ENCODE measurements at regions not wholly inside any gene's neighbourhood (a gene's known extent, or its start where the extent isn't known, plus 50 kb on each side); places are given as distances from the start of the nearest gene placed in this dataset.
"Not testable (repeated sequence)": the region's sequence is repeated elsewhere in the genome, so short reads cannot be mapped to it uniquely, and the experiment has no call there.

DNA sequence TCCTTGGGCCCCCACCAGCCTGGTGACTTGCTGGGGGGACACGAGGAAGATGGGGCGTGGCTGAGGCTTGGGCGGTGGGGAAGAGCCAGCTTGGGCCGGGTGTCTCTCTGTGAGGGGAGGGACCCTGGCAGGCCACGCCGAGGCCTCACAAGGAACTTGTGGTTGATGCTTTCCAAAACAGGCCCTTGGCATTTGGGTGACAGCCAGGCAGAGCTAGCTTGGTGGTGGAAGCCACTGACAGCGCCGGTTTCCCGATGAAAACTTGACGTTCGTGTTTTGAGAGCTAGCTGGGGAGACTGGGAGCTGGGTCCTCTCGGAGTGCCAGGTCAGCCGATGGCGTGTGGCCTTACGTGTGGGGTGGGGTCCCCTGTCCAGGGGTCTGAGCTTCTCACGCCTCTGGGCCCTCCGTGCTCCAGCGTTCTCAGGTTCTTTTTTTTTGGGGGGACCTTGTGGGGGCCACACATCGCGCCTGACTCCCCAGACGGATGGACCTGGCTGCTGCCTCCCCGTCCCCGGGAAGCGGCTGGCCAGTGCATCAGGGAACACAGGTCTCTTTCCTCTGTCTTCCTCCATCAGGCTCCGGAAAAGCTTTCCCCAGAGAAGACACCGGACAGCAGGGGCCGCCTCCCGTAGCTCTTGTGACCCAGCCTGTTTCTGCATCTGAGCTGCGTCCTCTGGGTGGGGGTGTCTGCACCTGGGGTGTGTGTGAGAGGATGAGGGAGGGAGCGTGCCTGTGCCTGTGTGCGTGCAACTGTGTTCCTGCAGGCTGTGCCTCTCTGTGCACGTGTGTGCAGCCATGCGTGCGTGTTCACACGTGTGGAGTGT lies 129.3 kb upstream of the LPCAT1 start:
- no peak for TF ChIP-seq GATA1 (IDR thresholded peaks at IDR 0.05; ENCODE audit: low read depth, low read length)
- no peak for TF ChIP-seq POLR2A (IDR thresholded peaks at IDR 0.05; ENCODE audit: low read length)
- no peak for DNase-seq

DNA sequence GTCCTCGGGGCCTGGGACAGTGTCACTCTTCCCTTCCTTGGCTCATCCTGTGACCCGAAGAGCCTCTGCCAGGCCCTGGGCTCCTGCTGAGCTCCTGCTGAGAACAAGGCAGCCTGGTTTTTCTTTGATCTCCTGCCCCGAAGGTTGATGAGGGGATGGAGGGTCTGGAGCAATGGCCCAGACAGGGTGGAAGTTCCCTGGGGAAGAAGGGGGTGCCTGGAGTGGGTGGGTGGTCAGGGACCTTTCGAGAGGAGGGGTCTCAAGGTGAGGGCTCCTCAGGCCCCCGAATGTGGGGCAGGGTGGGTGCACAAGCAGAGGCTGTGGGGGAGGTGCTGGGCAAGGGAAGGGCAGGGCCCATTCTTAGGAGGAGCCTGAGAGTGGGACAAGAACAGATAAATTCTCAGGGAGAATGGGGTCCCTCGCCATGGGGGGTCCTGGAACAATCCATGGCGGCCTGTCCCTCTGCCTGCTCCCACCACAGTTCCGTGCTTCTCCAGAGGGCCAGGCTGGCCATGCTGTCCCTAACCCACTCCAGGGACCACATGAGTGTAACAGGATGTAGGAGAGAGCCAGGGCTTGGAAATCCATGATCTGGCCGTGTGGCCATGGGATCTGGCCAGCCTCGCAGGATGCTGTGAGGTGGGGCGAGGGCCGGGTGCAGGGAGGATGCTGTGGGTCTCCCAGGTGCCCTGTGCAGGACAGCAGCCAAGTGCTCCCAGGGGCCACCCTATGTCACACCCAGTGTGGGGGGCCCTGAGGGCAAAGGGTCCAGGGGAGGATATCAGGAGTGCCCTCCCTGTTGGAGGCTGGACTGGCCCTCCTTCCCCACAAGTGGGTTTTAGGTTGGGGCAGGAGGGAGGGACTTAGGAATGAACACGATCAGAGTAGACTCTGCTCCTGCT lies 128.5 kb upstream of the LPCAT1 start:
- TF ChIP-seq GATA1 (IDR thresholded peaks at IDR 0.05; ENCODE audit: low read depth, low read length), result no peak
- no peak for TF ChIP-seq POLR2A (IDR thresholded peaks at IDR 0.05; ENCODE audit: low read length)
- DNase-seq, result no peak

DNA sequence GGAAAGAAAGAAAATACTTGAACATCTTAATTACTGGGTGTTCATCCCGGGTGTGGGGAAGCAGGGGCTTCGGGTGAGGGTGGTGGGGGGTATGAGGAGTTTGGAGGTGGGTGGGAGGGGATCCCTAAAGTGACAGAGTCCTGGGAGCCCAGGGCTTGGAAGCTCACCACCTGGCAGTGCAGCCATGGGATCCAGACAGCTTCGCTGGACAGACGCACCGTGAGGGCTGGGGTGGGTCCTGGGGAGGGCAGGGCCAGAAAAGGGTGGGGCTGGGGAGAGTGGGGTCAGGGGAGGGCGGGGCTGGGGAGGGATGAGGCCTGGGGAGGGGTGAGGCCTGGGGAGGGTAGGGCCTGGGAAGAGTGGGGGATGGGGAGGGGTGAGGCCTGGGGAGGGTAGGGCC lies 127.5 kb upstream of the LPCAT1 start:
- TF ChIP-seq GATA1 (IDR thresholded peaks at IDR 0.05; ENCODE audit: low read depth, low read length), result no peak
- no peak for TF ChIP-seq POLR2A (IDR thresholded peaks at IDR 0.05; ENCODE audit: low read length)
- DNase-seq, result no peak

DNA sequence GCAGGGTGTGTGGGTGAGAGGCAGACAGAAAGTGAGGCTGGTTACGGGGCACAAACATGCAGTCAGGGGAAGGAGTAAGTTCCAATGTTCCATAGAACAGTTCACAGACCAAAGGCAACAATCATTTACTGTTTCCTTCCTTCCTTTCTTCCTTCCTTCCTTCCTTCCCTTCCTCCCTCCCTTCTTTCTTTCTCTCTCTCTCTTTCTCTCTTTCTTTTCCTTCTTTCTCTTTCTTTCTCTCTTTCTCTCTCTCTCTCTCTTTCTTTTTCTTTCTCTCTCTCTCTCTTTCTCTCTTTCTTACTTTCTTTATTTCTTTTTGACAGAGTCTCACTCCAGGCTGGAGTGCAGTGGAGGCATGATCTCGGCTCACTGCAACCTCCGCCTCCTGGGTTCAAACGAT lies 125.8 kb upstream of the LPCAT1 start:
- TF ChIP-seq POLR2A (IDR thresholded peaks at IDR 0.05; ENCODE audit: low read length) (no peak), GATA1 (IDR thresholded peaks at IDR 0.05; ENCODE audit: low read depth, low read length) (no peak)
- no peak for DNase-seq

DNA sequence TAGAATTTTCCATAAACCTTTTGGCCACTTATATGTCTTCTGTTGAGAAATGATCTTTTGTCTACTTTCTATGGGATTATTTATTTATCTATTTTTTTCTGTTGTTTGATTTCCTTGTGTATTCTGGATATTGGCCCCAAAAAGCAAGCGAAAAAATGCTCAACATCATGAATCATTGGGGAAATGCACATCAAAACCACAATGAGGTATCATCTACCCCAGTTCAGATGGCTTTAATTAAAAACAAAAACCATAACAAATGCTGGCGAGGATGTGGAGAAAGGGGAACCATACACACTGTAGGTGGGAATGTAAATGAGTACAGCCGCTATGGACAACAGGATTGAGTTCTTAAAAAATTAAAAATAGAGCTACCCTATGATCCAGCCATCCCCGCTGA lies 125.0 kb upstream of the LPCAT1 start:
- TF ChIP-seq GATA1 (IDR thresholded peaks at IDR 0.05; ENCODE audit: low read depth, low read length) (no peak), POLR2A (IDR thresholded peaks at IDR 0.05; ENCODE audit: low read length) (no peak)
- no peak for DNase-seq

DNA sequence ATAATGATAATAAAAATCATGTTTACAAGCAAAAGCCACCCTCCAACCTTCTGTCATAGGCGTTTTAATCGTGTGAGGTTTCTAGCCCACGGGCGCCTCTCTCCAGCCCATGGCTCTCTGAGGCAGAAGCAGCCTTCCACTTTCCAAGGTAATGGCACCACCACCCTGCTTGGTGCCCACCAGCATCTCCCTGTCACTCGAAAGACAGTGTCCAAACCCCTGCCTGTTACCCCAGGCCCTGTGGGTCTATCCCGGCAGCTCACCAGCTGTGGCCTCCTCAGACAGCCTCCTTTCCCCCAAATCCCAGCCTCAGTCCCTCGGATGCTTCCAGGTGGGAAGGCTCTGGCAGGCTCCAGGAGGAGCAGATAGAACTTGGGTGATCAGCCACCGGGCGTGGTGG lies 123.8 kb upstream of the LPCAT1 start:
- DNase-seq, result no peak
- no peak for TF ChIP-seq POLR2A (IDR thresholded peaks at IDR 0.05; ENCODE audit: low read length)
- no peak for TF ChIP-seq GATA1 (IDR thresholded peaks at IDR 0.05; ENCODE audit: low read depth, low read length)

DNA sequence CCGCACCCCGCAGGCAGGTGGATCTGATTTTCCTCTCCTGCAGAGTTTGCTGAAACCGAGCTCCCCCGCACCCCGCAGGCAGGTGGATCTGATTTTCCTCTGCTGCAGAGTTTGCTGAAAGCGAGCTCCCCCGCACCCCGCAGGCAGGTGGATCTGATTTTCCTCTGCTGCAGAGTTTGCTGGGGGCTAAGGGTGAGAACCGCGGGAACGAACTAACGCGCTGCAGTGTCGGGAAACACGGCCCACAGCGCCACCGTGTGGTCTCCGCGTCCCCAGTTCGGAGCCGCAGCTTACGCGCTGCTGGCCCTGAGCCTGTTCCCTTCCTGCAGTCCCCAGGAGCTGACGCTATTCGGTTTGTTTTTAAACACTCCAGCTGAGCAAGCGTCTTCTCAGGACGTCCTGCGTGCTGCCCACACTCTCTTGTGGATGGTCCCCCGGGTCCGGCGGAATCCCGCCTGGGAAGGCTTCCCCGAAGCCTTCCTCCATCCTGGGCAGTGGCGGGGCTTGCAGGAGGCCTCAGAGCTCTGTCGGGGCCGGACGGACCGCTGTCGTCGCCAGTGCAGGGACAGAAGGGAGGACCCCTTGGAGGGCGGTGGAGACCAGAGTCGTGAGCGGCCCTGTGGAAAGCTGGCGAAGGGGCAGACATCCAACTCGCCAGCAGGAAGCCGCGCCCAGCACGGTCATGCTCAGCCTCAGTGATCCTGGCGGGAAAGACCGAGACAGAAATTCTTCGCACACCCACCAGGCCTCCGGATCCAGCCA lies 121.2 kb upstream of the LPCAT1 start:
- no peak for TF ChIP-seq GATA1 (IDR thresholded peaks at IDR 0.05; ENCODE audit: low read depth, low read length)
- no peak for TF ChIP-seq POLR2A (IDR thresholded peaks at IDR 0.05; ENCODE audit: low read length)
- DNase-seq, result peak; percentile 73 to 83

DNA sequence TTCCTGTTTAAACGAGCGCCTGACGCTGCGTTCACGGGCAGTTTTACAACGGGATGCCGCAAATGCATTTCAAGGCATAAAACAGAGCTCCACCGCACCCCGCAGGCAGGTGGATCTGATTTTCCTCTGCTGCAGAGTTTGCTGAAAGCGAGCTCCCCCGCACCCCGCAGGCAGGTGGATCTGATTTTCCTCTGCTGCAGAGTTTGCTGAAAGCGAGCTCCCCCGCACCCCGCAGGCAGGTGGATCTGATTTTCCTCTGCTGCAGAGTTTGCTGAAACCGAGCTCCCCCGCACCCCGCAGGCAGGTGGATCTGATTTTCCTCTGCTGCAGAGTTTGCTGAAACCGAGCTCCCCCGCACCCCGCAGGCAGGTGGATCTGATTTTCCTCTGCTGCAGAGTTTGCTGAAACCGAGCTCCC lies 120.6 kb upstream of the LPCAT1 start:
- not testable (repeated sequence) for DNase-seq

DNA sequence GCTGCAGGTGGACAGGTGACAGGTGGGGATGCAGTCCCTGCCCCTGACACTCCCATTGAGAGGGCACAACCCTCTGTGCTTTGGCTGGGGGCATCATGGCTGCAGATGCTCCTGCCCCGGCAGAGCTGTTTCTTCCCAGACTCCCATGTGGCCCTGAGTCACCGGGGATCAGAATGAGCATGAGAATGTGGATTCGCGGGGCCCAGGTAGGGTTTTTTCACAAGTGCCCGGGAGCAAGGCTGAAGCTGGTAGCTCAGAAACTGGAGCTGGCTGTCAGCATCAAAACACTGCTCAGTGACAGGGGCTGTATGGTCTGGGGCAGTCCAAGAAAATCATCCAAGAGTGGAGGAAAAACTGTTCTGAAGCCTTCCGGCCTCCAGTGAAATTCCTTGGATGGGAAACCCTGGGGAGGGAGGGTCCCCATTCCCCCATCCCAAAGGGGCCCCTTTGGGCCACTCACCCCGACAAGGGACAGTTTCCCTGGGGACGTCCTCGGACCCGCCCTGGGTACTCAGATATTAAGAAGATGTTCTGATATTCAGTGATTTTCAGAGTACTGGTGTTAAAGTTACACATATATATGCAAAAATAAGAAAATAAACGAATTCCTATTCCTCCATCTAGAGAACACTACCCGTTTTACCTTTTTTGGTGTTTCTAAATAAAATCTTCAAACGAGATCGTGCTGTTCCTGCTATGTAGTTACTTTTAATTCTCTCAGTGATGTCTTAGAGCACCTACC lies 120.1 kb upstream of the LPCAT1 start:
- no peak for TF ChIP-seq POLR2A (IDR thresholded peaks at IDR 0.05; ENCODE audit: low read length)
- TF ChIP-seq GATA1 (IDR thresholded peaks at IDR 0.05; ENCODE audit: low read depth, low read length), result no peak
- no peak for DNase-seq

DNA sequence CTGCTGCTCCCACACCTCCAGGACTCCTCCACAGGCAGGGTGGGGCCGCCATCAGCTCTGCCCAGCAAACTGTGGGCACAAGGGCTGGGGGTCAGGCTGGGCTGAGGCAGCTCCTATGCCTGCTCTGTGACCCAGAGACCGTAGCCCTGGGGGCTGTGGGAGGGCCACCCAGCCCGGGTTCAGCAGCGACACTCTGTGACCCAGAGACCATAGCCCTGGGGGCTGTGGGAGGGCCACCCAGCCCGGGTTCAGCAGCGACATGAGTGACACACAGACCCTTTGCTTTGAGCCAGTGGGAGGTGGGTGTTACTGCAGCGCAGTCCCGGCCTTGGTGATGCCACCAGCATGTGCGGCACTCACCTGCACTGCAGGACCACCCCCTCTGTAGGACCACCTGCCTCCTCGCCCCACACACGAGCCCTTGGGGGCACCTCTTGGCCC lies 118.9 kb upstream of the LPCAT1 start:
- DNase-seq, result no peak
- TF ChIP-seq POLR2A (IDR thresholded peaks at IDR 0.05; ENCODE audit: low read length) (no peak), GATA1 (IDR thresholded peaks at IDR 0.05; ENCODE audit: low read depth, low read length) (no peak)

DNA sequence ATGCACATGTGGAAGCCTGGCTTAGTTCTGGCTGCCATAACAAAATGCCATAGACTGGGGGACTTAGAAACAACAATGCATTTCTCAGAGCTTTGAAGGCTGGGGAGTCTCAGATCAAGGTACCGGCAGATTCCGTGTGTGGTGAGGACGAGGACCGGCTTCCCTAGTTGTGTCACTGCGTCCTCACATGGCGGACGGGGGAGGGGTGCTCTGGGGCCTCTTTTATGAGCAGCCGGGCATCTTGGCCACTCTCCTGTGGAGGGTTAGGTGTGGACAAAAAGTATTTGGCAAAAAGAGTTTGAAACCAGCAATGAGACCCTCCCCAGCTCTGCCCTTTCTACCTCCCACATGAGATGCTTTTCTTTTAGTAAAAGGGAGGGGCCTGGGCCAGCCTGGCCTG lies 118.5 kb upstream of the LPCAT1 start:
- TF ChIP-seq GATA1 (IDR thresholded peaks at IDR 0.05; ENCODE audit: low read depth, low read length) (no peak), POLR2A (IDR thresholded peaks at IDR 0.05; ENCODE audit: low read length) (no peak)
- DNase-seq, result no peak

DNA sequence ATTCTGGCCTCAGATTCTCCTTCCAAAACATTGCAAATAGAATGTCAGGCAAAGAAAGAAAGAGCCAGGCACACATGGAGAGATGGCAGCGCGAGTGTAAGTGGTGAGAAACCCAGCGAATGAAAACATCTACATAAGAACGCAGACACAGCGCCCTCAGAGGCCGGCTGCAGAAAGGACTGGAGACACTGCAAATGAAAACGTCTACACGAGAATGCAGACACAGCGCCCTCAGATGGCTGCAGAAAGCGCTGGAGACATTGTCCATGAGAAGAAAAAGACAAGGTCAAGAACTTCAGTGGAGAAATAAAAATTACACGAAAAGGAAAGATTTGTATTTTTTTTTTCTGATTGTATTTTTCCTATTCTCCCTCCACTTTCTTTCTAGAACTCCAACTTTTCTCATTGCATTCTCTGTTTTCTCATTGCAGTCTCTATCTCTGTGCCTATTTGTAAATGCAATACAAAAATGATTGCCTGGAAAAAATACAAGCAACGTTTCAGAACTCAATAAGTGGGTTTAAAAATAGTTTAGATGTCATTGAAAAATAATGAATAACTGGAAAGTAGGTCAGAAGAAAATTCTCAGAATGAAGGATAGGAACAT lies 117.9 kb upstream of the LPCAT1 start:
- peak; percentile 85 to 86 for DNase-seq
- no peak for TF ChIP-seq GATA1 (IDR thresholded peaks at IDR 0.05; ENCODE audit: low read depth, low read length)
- TF ChIP-seq POLR2A (IDR thresholded peaks at IDR 0.05; ENCODE audit: low read length), result no peak

DNA sequence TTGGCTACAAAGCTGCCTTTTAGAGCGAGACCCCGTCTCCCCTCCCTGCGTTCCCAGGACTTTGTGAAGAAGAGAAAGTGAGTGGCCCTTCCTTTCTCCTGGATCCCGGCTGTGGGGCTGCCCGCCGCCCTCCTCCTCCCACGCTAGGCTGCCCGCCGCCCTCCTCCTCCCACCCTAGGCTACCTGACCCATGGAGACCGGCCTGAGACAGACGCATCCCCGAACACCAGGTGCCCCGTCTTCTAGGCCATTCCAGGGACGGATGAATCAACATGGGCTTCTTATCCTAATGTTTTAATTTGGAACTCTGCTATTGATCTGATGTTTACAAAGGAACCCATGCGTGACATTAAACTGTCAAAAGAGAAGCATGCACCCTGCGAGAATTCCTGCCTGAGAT lies 117.3 kb upstream of the LPCAT1 start:
- TF ChIP-seq POLR2A (IDR thresholded peaks at IDR 0.05; ENCODE audit: low read length) (no peak), GATA1 (IDR thresholded peaks at IDR 0.05; ENCODE audit: low read depth, low read length) (no peak)
- DNase-seq, result no peak

Measured in erythroblast (primary cell).